Kidney epithelial cell (primary cell): ENCODE measurements at regions not wholly inside any gene's neighbourhood (a gene's known extent, or its start where the extent isn't known, plus 50 kb on each side); places are given as distances from the start of the nearest gene placed in this dataset.

ENCODE experiments used
- DNase-seq: peaks from one replicate; pipeline ENCODE4 v3.0.0-alpha.2; 2010; ENCODE audit warnings: low read depth
- H3K27me3 ChIP-seq: 2 replicates; pipeline ENCODE4 v1.6.0; 2011; ENCODE audit warnings: low read length; ENCODE audit not compliant: control insufficient read depth, insufficient read depth
- H3K36me3 ChIP-seq: 2 replicates; pipeline ENCODE4 v1.5.1; 2011; ENCODE audit warnings: low read length; ENCODE audit not compliant: control insufficient read depth, insufficient read depth
- H3K4me3 ChIP-seq: 2 replicates; pipeline ENCODE4 v1.5.1; 2011; ENCODE audit warnings: low read depth, mild to moderate bottlenecking, control low read depth, low read length
- TF ChIP-seq, protein P1 (sequence below): IDR thresholded peaks from 2 replicates; pipeline ENCODE4 v1.5.1; 2011; ENCODE audit warnings: mild to moderate bottlenecking, moderate library complexity, low read length, control low read depth, inconsistent platforms; ENCODE audit not compliant: insufficient read depth, poor library complexity, severe bottlenecking

DNA sequence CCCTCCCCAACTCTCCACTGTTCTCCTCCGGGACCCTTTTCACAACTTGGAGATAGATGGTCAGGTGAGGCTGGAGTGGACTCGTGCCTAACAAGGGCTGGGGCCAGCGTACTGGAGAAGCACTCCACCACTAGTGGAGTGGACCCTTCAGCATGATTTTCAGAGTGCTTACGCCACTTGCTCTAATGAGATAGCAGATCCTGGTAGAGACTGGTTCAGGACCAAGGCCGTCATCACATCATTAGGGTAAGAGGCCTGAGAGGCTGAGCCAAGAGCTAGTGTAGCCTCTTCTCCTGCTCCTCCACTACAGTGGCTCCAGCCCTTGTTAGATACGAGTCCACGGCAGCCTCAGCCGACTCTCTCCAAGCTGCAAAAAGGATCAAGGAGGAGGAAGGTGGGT is 66.9 kb upstream of the NTRK3 start:
- Histone ChIP-seq H3K27me3 (peaks cover 2% of the 10 kb centered on the region), H3K4me3 (no peak overlapping the region), H3K36me3 (no peaks in the 10 kb centered on the region)
- TF ChIP-seq, protein P1, sequence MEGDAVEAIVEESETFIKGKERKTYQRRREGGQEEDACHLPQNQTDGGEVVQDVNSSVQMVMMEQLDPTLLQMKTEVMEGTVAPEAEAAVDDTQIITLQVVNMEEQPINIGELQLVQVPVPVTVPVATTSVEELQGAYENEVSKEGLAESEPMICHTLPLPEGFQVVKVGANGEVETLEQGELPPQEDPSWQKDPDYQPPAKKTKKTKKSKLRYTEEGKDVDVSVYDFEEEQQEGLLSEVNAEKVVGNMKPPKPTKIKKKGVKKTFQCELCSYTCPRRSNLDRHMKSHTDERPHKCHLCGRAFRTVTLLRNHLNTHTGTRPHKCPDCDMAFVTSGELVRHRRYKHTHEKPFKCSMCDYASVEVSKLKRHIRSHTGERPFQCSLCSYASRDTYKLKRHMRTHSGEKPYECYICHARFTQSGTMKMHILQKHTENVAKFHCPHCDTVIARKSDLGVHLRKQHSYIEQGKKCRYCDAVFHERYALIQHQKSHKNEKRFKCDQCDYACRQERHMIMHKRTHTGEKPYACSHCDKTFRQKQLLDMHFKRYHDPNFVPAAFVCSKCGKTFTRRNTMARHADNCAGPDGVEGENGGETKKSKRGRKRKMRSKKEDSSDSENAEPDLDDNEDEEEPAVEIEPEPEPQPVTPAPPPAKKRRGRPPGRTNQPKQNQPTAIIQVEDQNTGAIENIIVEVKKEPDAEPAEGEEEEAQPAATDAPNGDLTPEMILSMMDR: no peak
- no peak for DNase-seq

DNA sequence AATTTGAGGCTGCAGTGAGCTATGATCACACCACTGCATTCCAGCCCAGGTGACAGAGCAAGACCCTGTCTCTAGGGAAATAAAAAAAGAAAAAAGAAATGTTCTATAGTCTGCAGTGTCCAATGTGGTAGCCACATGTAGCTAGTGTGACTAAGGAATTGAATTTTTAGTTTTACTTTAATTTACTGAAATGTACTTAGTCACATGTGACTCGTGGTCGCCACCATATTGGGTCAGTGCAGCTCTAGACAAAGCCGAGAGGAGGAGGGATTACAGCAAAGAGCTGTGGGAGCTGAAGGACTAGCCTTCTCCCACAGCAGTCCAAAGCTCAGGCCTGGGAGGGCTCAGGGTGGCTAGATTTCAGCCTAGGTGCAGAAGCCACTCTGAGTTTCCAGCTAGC is 65.9 kb upstream of the NTRK3 start:
- Histone ChIP-seq H3K4me3 (no peak overlapping the region), H3K36me3 (no peaks in the 10 kb centered on the region), H3K27me3 (peaks cover 2% of the 10 kb centered on the region)
- TF ChIP-seq, protein P1: no peak
- DNase-seq: no peak

DNA sequence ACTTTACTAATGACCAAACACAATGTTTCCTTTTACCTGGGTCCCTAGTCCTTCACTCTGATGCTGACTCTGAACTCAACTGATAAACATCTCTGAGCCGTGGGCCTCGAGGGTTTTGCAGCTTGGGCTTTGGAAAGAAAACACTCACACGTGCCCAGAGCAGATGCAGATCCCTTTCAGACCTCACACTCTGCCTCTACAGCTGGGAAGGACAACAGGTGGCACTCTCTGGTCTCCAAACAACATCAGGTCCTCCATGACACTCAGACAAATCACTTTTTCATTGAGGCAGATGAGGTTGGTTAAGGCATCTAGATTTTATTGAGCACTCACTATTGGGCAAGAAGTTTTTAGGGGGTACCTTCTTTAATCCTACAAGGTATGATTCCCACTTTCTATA is 64.7 kb upstream of the NTRK3 start:
- H3K36me3 ChIP-seq: no peaks in the 10 kb centered on the region
- TF ChIP-seq, protein P1: no peak
- DNase-seq: no peak
- H3K4me3 ChIP-seq: no peak overlapping the region
- H3K27me3 ChIP-seq: no peaks in the 10 kb centered on the region

DNA sequence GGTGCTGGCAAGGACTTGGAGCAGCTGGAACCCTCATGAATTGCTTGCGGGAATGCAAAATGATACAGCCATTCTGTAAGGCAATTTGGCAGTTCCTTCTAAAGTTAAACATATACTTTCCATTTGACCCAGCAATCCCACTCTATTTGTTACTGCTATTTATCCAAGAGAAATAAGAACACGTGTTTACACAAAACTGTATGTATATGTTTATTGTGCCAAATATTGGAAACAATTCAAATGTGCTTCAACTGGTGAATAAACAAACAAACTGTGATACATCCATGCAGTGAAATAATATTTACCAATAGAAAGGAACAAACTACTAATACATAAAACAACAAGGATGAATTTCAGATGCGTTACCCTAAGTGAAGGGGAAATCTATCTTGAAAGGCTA is 60.0 kb upstream of the NTRK3 start:
- TF ChIP-seq, protein P1: no peak
- Histone ChIP-seq H3K36me3 (no peaks in the 10 kb centered on the region), H3K27me3 (no peaks in the 10 kb centered on the region), H3K4me3 (no peak overlapping the region)
- DNase-seq: no peak

DNA sequence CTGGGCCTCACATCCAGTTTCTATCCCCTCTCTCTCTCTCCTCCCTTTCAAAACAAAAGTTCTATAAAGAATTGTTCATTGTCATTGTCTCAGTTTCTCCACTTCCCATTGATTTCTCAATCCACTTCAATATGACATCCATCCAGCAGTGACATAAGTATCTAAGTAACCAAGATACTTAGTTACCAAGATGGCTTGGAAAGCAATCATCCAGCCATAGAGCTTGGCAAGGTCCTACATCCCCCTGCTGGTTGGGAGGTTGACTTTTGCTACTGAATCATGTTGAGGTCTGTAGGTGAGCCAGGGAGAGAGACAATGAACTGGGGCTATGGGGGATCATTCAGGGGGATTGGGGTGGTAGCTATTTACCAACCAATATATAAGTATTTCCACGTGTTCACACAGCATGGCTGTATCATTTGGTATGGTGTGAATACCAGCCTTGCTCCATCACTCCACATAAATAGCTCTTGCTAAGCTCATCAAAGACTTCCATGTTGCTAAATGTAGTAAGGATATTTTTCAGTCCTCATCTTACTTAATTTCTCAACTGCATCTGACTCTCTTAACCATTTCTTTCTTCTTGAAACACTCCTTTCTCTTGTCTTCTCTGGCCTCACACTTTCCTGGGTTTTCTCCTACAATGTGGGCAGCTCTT is 58.8 kb upstream of the NTRK3 start:
- TF ChIP-seq, protein P1: no peak
- H3K36me3 ChIP-seq: no peaks in the 10 kb centered on the region
- no peak for DNase-seq
- no peaks in the 10 kb centered on the region for H3K27me3 ChIP-seq
- no peak overlapping the region for H3K4me3 ChIP-seq

DNA sequence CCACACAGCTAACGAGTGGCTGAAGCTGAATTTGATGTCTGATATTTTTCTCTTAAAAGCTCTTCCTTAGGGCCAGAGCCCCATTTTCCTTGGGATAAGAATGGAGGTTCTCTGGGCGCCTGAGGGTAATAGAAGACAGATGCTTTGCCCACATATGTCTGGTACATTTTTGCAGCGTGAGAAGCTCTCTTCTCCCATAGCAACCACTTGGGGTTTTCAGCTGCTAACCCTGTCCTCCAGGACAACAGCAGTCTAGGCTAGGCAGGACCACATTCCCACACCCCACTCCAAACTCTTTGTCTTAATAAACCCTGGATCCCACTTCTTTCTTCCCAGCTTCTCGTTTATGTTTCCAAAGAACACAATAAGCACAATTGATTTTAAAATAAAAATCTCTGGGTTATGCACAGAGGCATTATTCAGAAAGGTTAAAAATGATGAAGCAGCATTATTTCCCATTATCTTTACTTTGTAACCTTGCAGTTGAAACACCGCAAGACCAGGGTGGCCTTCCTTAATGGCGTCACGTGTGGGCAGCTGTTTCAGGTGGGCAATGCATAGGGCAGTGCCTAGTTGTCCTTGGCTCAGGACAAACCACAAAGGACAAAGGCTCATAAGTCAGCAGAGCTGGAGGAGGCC is 56.5 kb upstream of the NTRK3 start:
- TF ChIP-seq, protein P1: no peak
- H3K36me3 ChIP-seq: no peaks in the 10 kb centered on the region
- H3K27me3 ChIP-seq: no peaks in the 10 kb centered on the region
- no peak for DNase-seq
- no peak overlapping the region for H3K4me3 ChIP-seq
